Psoas muscle (tissue), 7 donors: ENCODE measurements at regions not wholly inside any gene's neighbourhood (a gene's known extent, or its start where the extent isn't known, plus 50 kb on each side); places are given as distances from the start of the nearest gene placed in this dataset.

Source experiments
- ATAC-seq, 4 donors: fragments of 200-7000 bp; cut with Tn5 transposase; one replicate each; pipeline ENCODE4 v1.9.1; 2020; ENCODE audit warnings: moderate library complexity in 3 of 4, mild to moderate bottlenecking in 2 of 4
- DNase-seq, 2 donors: peaks; one replicate each; pipeline ENCODE4 v3.0.0-alpha.2; 2020
- H3K27ac ChIP-seq: fragments of 200-600 bp; one replicate; pipeline ENCODE4 v1.8.0; 2022
- H3K27me3 ChIP-seq, 3 donors: fragments of 200-600 bp in 1 of 3; one replicate each; pipeline versions ENCODE4 v1.6.1 to v1.8.0; 2013 to 2022; ENCODE audit warnings: low read length in 2 of 3, mild to moderate bottlenecking in 2 of 3, moderate library complexity in 1 of 3; ENCODE audit not compliant: insufficient read depth in 3 of 3
- H3K36me3 ChIP-seq, 2 donors: fragments of 200-600 bp in 1 of 2; one replicate each; pipeline versions ENCODE4 v1.6.1 to v1.8.0; 2013 to 2022; ENCODE audit warnings: low read depth in 1 of 2, mild to moderate bottlenecking in 1 of 2, moderate library complexity in 1 of 2; ENCODE audit not compliant: insufficient read depth in 1 of 2
- H3K4me1 ChIP-seq: fragments of 200-600 bp; one replicate; pipeline ENCODE4 v1.8.0; 2022
- H3K4me3 ChIP-seq: fragments of 200-600 bp; one replicate; pipeline ENCODE4 v1.8.0; 2022; ENCODE audit warnings: mild to moderate bottlenecking
- H3K9me3 ChIP-seq: fragments of 200-600 bp; one replicate; pipeline ENCODE4 v1.8.0; 2022
- CTCF ChIP-seq: fragments of 200-600 bp; IDR thresholded peaks from one replicate; pipeline ENCODE4 v1.8.0; 2022; ENCODE audit warnings: antibody characterized with exemption
- WGBS, 3 donors: extraction: QIAGEN DNeasy Blood & Tissue Kit; methylation state at CpG; one replicate each; pipeline versions ENCODE4 v1.1.6 to v1.1.7; 2013; 5-methylcytosine and 5-hydroxymethylcytosine counted together
- intact Hi-C, 2 donors: fragments of 100-400 bp; cut with DNase I; formaldehyde crosslinking; loops; one replicate each; pipeline versions ENCODE4 v1.11.0 to v1.14.2; 2022
- donor health status: healthy with polysubstance abuse.
- donor health status: DM: no; HTN: no; CAD: no; lungs with moderate emphysema.
- donor health status: Bipolar disorder and iron deficiency.
- donor health status: healthy.
- donor health status: DM: yes; HTN: yes; CAD: no.
- donor health status: DM: no; HTN: no; CAD: no.
- donor health status: DM: yes; HTN: yes; CAD: no.

DNA sequence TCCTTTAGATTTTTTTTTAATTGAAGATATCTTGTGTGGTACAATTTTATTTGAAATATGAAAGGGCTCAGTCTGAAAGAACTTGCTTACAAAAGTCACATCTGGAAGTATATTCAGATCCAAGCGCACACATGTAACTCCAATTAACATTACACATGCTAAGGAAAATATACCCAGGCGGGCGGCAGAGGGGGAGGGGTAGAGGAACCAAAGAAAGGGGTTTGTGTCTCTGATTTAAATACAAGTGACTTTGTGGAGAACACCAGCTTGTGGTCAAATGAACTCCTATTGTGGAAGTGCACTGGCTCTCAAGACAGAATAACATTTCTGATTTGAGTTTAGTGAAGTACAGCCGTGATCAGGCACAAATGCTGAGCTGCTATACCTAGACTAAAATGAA is 280.2 kb upstream of the SOX11 start:
- no peak for TF ChIP-seq CTCF
- ATAC-seq (no peak), DNase-seq (no peak)
- intact Hi-C loops, result no loop called here
- H3K4me1 ChIP-seq, result no peaks in the 10 kb centered on the region
- no peaks in the 10 kb centered on the region for H3K36me3 ChIP-seq
- H3K4me3 ChIP-seq, result no peak overlapping the region
- no peaks in the 10 kb centered on the region for H3K27me3 ChIP-seq
- H3K9me3 ChIP-seq, result no peaks in the 10 kb centered on the region
- no peak overlapping the region for H3K27ac ChIP-seq
- WGBS, 3 donors, result 74 to 80% (median 75%) methylated on average over 4 of the region's 4 CpGs

DNA sequence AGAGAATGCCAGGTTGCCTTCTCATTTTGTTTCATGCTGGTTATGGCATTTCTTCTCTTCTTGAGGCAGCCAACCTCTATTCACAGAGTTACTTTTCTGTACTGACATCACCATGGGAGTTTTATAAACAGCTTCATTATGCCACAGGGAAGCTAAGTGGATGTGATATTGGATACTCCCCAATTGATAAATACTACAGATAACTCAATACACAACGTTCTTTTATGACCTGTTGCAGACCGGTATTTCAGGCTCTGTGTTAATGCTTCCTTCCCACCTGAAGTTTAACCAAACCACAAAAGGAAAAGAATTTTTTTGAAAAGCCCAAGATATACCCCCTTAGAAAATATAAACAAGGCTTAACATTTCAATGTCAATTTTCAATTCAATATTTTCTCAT is 258.3 kb upstream of the SOX11 start:
- no peak for ATAC-seq
- Histone ChIP-seq H3K36me3 (no peaks in the 10 kb centered on the region), H3K27me3 (no peaks in the 10 kb centered on the region), H3K27ac (no peak overlapping the region), H3K4me1 (no peaks in the 10 kb centered on the region), H3K4me3 (no peak overlapping the region), H3K9me3 (no peaks in the 10 kb centered on the region)
- intact Hi-C loops, result no loop called here
- TF ChIP-seq CTCF, result no peak
- DNase-seq, result no peak
- WGBS, 3 donors, result 54 to 61% (median 60%) methylated on average over 2 of the region's 2 CpGs

- no peaks in the 10 kb centered on the region for H3K4me1 ChIP-seq
- H3K4me3 ChIP-seq, result no peak overlapping the region
- H3K27ac ChIP-seq, result no peak overlapping the region
- no peaks in the 10 kb centered on the region for H3K36me3 ChIP-seq
- ATAC-seq (no peak), DNase-seq (no peak)
- TF ChIP-seq CTCF, result no peak
- no peaks in the 10 kb centered on the region for H3K9me3 ChIP-seq
- WGBS, 3 donors, result 87 to 89% (median 89%) methylated on average over 4 of the region's 4 CpGs
- H3K27me3 ChIP-seq, result no peaks in the 10 kb centered on the region
- intact Hi-C loops, result no loop called here
Measured at GRCh38 chr2:5437375-5437774, 254.8 kb upstream of the SOX11 start.

DNA sequence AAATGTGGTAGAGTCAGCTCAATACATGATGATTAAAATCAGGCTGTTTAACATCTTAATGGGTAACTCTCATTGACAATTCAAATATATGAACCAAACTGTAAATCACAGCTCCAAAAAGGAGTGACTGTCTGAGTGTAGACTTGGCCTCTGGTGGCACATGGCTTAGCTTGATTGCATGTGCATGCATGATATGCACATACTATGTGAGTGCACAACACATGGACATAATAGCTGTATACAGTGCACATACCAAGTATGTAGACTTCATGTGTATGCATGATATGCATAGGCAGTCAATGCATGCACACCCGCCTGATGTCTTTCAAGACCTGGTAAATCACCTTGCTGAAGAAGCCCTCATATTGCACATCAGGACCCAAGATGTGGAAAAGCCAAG is 252.0 kb upstream of the SOX11 start:
- no peak overlapping the region for H3K4me3 ChIP-seq
- DNase-seq (no peak), ATAC-seq (no peak)
- H3K27me3 ChIP-seq, result no peaks in the 10 kb centered on the region
- TF ChIP-seq CTCF, result no peak
- no peaks in the 10 kb centered on the region for H3K9me3 ChIP-seq
- intact Hi-C loops, result no loop called here
- 89 to 100% (median 98%) methylated on average over 1 of the region's 1 CpG for WGBS, 3 donors
- no peak overlapping the region for H3K27ac ChIP-seq
- H3K36me3 ChIP-seq, result no peaks in the 10 kb centered on the region
- no peaks in the 10 kb centered on the region for H3K4me1 ChIP-seq

DNA sequence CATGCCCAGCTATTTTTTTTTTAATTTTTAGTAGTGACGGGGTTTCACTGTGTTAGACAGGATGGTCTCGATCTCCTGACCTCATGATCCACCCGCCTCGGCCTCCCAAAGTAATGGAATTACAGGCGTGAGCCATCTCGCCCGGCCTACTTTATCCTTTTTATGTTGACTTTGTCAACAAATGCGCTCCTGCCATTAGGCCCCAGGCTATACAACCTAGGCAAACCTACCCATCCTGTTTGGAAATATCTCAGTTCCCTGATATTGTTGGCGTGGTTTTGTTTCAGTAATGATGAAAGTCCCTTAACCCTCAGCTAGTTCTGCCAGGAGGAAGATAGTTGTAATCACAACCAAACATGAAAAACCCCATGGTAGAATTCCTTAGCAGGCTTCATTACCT is 249.4 kb upstream of the SOX11 start:
- ATAC-seq (no peak), DNase-seq (no peak)
- intact Hi-C loops, result no loop called here
- TF ChIP-seq CTCF, result no peak
- Histone ChIP-seq H3K27ac (no peak overlapping the region), H3K4me1 (no peaks in the 10 kb centered on the region), H3K4me3 (no peak overlapping the region), H3K27me3 (no peaks in the 10 kb centered on the region), H3K9me3 (no peaks in the 10 kb centered on the region), H3K36me3 (no peaks in the 10 kb centered on the region)
- whole genome bisulfite sequencing, 3 donors, result 86 to 94% (median 92%) methylated on average over 9 of the region's 9 CpGs
